ENCODE measurements at regions not wholly inside any gene's neighbourhood (a gene's known extent, or its start where the extent isn't known, plus 50 kb on each side); places are given as distances from the start of the nearest gene placed in this dataset.

DNA sequence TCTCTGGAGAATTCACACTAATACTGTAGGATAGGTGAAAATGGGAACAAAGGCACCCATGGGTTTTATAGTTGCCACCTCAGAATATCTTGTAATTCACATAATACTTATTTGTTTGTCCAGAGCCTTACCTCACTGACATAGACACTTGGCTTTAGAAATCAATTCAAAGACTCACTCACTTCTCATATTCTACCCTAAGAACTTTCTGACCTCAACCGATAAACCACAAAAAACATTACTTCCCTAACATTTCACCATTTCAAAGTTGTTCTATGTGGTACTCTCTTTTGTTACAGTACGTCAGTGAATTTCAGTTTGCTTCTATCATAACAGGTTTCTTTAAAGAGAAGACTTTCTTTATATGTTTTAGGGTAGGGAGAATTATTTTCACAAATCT is 359.3 kb downstream of the IGSF11 start:
- TF ChIP-seq, protein P1, sequence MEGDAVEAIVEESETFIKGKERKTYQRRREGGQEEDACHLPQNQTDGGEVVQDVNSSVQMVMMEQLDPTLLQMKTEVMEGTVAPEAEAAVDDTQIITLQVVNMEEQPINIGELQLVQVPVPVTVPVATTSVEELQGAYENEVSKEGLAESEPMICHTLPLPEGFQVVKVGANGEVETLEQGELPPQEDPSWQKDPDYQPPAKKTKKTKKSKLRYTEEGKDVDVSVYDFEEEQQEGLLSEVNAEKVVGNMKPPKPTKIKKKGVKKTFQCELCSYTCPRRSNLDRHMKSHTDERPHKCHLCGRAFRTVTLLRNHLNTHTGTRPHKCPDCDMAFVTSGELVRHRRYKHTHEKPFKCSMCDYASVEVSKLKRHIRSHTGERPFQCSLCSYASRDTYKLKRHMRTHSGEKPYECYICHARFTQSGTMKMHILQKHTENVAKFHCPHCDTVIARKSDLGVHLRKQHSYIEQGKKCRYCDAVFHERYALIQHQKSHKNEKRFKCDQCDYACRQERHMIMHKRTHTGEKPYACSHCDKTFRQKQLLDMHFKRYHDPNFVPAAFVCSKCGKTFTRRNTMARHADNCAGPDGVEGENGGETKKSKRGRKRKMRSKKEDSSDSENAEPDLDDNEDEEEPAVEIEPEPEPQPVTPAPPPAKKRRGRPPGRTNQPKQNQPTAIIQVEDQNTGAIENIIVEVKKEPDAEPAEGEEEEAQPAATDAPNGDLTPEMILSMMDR (conservative IDR thresholded peaks at IDR 0.05; ENCODE audit: low read depth, low read length) = no peak
- no peak for TF ChIP-seq EZH2 (IDR thresholded peaks at IDR 0.05; ENCODE audit: low read length, unreplicated experiment)

Data from PC-3 (cell line).